DMS114 treated with DMSO at 0.1 percent for 48 hours (cell line): ENCODE measurements at regions not wholly inside any gene's neighbourhood (a gene's known extent, or its start where the extent isn't known, plus 50 kb on each side); places are given as distances from the start of the nearest gene placed in this dataset.

Experiments used
- DNase-seq: peaks from one replicate; lab custom pipeline; 2025; ENCODE audit not compliant: unreplicated experiment; lab: John Stamatoyannopoulos, UW

GRCh38 chr11:70501051-70501901, 102.9 kb downstream of the CTTN start:
- DNase-seq: no peak

DNA sequence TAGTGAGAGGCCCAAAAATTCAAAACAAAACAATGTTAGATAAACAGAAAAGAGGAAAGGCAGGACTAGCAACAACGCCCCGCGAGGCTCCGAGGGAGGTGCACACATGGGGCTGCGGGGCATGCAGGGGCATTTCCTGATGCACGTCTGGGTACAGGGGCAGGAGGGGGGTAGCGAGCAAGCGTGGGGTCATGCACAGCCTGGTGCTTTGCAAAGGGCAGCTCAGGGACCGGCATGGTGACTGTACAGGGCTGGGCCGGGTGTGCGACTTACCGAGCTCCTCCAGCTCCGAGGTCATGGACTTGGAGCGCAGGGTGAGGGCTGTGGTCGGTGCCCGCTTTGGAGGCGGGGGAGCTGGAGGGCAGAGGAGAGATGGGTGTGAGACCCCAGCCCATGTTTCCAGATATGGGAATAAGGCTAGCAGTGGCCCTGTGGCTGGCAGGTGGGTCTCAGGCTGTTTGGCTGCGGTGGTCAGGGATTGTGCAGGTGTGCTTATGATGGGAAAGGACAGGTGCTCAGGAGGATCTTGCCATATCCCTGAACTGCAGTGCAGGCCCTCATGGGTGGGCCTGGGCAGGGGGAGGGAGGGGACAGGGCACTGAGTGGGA, 103.7 kb downstream of the CTTN start:
- DNase-seq: no peak

- DNase-seq: no peak
Measured at GRCh38 chr11:70502677-70503467, 104.5 kb downstream of the CTTN start.

GRCh38 chr11:70503468-70504221, 105.3 kb downstream of the CTTN start:
- no peak for DNase-seq

DNA sequence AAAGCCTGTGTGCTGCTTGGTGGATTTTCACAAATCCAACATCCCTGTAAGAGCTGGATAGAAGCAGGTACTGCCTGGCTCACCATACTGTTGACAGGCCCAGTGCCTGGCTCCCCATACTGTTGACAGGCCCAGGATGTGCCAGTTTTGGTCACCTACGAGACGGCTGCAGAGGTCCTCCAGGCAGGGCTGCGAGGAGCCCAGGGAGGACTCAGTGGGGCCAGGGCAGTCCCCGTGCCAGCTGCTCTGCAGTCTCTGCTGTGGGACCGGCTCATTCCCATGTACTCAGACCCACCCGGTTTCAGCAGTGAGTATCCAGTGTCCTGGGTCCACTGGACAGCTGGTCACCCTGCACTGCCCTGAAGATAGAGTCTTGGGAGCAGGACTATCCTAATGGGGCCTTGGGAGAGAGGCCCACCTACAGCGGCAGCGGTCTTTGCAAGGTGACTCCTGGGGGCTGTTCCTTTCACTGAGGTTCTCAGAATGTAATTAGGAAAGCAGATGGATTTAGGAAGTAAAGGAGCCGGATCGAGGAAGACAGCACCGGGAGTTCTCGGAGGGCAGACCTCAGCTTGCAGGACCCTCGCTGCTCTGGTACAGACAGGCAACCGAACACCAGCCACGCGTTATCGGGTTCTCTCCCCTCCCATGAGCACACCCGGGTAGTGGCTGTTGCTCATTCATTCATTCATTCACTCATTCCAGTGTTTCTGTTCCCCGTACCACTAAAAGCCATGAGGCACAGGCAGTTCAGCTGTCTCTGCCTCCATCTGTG, 106.1 kb downstream of the CTTN start:
- no peak for DNase-seq

GRCh38 chr11:70505331-70505731, 107.0 kb downstream of the CTTN start:
- no peak for DNase-seq

DNA sequence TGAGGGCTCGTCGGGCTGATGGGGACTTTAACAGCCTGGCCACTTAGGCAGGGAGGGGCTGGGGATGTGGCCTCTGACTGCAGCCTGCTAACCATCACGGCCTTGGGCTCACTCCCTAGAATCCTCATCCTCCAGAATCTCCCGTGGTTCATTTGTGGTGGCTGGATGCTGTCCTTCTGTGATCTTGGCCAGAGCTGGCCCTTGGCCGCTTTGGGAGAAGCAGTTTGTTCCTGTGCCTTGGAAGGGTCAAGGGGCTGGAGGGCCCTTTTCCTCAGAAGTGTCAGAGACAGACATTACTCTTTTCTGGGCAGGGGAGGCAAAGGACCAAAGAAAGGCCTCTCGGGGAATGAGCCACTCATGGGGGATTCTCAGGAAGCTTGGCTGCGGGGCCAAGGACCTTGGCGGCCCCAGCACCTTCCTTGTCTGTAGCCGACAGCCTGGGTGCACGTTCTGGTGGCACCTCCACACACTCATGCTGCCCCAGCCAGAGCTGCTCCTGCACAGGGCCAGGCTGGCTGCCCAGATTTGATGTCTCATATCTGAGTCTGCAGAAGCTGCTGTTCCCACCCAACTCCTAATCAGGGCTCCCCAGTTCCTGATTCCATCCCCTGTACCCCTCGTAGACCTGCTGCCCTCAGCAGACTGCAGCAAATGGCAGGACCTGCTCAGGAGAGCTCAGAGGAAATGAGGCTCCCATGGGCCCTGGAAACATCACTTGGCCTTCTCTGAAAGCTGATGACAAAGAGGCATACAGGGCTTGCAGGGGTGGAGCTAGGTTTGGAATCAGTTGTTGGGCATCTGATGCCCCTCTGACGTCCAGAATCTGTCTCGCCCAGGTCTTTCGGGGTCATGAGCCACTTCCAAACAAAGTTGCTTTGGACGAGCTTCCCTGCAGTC, 107.7 kb downstream of the CTTN start:
- no peak for DNase-seq

DNA sequence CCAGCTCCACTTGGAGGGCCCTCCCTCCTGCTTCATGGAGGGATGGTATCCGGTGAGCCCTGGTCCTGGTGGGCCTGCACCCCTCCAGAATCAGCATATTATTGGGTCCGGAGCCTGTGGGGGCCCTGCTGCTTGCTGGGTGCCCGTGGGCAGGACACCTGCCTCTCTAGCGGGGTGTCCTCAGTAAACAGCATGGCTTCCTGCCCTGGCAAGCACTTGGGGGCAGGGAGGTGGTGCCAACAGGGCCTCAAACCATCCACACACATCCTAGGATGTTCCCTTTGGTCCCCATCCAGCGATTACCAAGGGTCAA, 108.3 kb downstream of the CTTN start:
- DNase-seq: no peak

- DNase-seq: no peak
Measured at GRCh38 chr11:70506986-70507385, 108.7 kb downstream of the CTTN start.

DNA sequence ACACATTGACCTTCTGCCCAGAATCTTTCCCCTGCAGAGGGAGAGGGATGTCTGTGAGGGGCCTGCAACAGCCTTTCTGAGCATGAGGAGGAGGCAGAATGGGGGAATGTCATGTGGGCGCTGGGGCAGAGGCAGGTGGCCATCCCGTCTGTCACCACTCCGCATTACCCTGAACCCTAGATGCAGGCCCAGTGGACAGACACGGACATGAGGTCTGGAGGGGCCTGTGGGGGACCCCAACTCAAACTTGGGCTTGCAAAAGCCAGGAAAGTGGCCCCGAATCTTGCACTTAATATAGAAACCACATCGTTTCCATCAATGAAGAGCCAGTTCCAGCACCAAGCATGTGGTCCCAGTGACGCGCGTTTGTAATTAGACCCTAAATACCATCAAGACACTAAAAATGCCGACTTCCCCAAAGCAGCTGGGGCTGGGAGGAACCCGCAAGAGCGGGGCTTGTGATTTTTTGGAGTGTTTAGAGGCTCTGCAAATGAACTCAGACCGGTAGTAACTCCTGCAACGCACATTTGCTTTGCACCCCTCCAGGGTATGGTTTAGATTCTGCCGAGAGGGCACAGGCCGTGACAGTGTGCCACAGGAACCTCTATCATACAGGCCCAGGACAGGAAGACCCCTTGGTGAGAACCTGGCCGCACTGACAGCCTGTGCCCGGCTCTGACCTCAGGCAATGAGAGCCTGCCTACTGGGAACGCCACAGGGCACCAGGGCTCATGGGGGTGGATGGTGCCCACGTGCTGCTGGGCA, 109.3 kb downstream of the CTTN start:
- no peak for DNase-seq

DNA sequence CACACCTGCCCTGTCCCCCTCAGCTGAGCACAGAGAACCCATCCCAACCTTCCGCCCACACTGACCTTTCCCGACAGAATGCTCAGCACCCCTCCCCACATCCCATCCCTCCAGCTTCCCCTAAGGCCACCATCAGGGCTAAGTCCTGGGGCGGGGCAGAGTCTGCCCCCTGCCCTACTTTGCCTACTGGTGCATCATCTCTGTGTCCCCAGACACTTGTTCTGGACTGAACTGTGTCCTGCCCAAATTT, 109.8 kb downstream of the CTTN start:
- no peak for DNase-seq

DNA sequence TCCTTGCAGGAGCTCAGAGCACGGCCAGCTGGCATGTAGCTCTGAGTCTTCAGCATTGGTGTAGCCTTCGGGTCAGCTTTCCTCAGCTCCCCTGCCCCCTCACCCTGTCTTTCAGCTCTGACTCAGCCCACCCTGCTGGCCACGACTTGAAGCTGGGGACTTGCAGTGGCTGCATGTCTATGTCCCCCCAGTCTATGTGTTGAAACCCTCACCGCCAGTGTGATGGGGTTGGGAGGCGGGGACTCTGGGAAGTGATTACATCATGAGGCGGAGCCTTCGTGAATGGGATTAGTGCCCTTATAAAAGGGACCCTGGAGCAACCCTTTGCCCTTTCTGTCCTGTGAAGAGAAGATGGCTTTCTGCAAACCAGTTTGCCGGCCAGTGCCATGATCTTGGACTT, 111.1 kb downstream of the CTTN start:
- DNase-seq: no peak

DNA sequence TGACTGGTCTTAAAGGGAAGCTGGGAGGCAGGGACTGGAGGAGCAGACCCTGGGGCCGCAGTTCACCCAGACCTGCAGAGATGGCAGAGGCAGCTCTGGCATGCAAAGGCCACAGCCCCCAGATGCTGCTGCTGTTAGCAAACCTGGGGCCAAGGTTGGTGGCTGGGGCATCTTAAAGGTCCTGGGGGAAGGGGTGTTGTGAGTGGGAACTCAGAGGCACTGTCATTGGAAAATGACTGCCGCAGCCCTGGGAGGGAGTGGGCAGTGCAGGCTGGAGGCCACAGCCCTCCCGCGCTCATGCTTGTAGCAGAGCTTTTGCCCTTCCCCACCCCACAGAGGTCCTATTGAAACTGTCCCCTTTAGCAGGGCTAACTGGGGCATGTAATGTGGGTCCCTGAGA, 111.8 kb downstream of the CTTN start:
- no peak for DNase-seq

DNA sequence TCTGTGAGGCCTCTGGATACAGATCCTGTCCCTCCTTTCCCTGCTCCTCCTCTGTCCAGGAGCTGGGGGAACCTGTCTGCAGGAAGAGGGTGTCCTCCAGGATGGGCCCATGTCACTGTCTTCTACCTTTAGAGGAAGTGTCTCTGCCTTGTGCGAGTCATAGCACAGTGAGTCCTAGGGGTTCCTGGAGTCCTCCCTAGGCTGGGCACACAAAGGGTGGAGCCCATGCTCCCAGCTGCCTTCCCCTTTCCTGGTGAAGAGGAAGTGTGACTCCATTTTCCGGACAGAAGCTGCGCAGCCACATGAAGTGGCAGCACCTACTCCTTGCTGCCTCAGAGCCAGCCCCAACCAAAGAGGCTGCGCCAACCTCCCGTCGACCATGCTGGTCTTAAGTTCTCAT, 112.2 kb downstream of the CTTN start:
- DNase-seq: no peak

GRCh38 chr11:70511345-70511744, 113.0 kb downstream of the CTTN start:
- no peak for DNase-seq

DNA sequence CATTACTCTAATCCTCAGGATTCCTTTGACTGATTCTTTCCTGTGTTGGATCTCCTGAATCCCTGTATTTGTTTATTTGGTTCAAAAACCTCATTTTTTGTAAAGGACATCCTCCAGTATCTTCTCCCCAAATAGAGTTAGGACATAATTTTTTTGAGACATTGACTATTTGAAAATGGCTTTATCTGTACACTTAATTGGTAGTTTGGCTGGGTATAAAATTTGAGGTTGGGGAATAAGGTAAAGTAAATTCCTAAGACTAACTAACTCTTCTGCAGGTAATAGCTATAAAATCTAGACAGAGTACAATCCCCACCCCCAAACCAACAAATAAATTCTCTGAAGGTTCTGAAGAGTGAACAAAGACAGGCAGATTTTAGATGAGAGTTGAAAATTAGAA, 114.4 kb downstream of the CTTN start:
- no peak for DNase-seq

DNA sequence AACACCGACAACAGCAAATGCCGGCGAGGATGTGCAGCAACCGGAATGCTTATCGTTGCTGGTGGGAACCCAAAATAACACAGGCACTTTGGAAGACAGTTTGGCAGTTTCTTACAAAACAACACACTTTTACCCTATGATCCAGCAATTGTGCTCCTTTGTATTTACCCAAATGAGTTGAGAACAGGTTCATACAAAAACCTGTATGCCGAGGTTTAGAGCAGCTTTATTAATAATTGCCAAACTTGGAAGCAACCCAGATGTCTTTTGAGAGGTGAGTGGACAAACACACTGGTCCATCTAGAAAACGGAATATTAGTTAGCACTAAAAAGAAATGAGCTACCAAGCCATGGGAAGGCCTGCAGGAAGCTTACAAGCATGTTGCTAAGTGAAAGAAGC, 118.9 kb downstream of the CTTN start:
- DNase-seq: no peak

DNA sequence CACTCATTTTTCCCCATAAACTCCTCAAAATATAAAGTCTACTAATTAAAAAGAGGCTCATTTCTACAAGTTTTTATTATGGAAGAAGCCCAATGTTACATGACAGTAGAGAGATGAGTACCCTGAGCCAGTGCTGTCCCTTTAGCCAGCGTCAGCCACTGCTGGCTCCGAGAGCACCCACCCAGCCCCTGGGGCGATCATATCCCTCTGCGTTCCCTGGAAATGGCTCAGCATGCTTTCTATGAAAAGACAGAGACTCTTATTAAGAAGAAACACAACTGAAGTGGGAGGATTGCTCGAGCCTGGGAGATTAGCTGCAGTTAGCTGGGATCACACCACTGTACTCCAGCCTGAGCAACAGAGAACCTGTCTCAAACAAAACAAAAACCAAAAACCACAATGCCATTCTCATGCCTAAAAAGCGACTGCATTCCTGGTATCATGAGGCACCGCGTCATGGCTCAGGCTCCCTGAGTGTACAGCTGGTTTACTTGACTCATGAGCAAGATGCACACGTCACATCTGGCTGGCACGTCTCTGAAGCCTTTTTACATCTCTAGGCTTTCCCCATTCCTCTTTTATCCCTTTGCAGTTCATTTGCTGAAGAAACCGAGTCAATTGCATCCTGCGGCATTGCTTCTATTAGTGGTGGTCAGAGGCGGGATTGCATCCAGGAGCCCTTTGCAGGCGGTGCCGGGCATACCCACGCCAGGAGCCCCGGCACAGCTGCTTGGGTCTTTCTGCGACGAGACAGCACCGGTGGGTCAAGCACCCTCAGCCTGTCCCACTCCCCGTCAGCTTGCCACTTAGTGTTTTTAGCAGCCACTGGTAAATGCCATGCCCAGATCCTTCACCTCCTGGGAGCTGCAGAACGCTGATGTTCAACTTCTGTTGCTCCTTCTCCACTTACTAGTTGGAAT, 119.9 kb downstream of the CTTN start:
- DNase-seq: no peak
